Ishikawa (cell line): ENCODE measurements at regions not wholly inside any gene's neighbourhood (a gene's known extent, or its start where the extent isn't known, plus 50 kb on each side); places are given as distances from the start of the nearest gene placed in this dataset.
A peak's percentile ranks its signal among the peaks of the same experiment; 100 is the strongest.

Experiments used
- RAD21 ChIP-seq: IDR thresholded peaks from 2 replicates; pipeline ENCODE4 v1.6.1; 2012; ENCODE audit warnings: low read depth
- TEAD4 ChIP-seq: IDR thresholded peaks from 2 replicates; pipeline ENCODE4 v1.6.1; 2012

DNA sequence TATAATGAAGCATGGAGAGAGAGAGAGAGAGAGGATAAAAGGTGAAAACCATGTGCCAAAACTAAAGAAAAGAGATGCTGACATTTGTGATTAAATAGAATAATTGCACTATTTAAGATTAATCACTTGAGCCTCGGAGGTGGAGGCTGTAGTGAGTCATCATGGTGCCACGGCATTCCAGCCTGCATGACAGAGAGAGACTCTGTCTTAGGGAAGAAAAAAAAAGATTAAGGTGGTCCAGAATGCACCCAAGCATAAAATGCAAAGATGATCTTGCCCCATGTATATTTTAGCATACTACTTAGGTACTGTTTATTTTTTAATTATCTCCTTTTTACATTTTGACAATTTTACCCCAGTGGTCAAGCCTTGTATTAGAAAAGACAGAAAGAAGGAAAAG is 742.5 kb downstream of the SPATA31A1 start:
- 0 out of 2 replicates have a peak, but pooled peaks have one; percentile 9 for TF ChIP-seq TEAD4

DNA sequence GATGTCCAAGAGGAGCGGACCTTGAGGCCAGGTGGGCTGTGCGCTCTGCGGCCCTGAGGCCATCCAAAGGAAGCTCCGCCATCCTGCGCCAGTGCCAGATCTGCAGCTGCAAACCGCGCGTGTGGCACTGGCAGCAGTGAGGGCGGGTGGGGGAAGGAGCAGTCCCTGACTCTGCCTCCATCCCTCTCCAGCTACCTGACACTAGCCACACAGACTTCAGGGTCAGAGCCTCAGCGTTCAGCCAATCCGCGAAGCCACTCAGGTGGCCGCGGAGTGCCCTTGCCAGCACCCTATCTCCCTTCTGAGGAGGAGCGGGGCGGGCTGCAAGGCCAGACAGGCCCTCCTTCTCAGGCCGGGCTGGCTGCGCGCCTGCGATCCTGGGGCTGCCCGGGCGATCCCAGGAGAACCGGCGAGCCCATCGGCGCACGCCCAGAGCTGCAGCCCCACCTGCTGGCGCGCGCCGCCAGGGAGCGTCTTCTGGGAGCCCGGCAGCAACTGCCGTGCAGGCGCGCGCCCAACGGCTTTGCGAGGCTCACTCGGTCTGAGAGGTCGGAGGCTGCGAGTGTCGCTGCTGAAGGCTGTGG is 867.2 kb downstream of the SPATA31A1 start:
- TF ChIP-seq RAD21 = peak; percentile 23; the same call in 1 of the 2 replicates
